K562 (cell line): ENCODE measurements at regions not wholly inside any gene's neighbourhood (a gene's known extent, or its start where the extent isn't known, plus 50 kb on each side); places are given as distances from the start of the nearest gene placed in this dataset.

Experiments
- TF ChIP-seq, protein P1 (sequence below): sonication (generic); formaldehyde crosslinking; IDR thresholded peaks from 2 replicates; pipeline ENCODE4 v1.8.0; 2022; ENCODE audit warnings: mild to moderate bottlenecking, missing genetic modification reagents, borderline replicate concordance
- TF ChIP-seq, protein P2 (sequence below): fragments of 250-450 bp; sonication (Bioruptor Pico); IDR thresholded peaks from 2 replicates; pipeline ENCODE4 v1.5.0; 2020; ENCODE audit warnings: mild to moderate bottlenecking
- TF ChIP-seq, protein P3 (sequence below): sonication (generic); formaldehyde crosslinking; IDR thresholded peaks from 2 replicates; pipeline ENCODE4 v1.8.1; 2023; ENCODE audit warnings: mild to moderate bottlenecking, missing genetic modification reagents
- TF ChIP-seq, protein P4 (sequence below), 3 experiments: IDR thresholded peaks in 2 of 3; conservative IDR thresholded peaks in 1 of 3; 2 replicates each; pipeline ENCODE4 v1.5.1; 2011 to 2012; ENCODE audit warnings: low read length in 3 of 3, mild to moderate bottlenecking in 3 of 3, control low read depth in 2 of 3, improper control_type of control experiment in 1 of 3, inconsistent platforms in 1 of 3, low read depth in 1 of 3, mixed read lengths in 1 of 3, moderate library complexity in 1 of 3; ENCODE audit not compliant: insufficient read depth in 2 of 3

DNA sequence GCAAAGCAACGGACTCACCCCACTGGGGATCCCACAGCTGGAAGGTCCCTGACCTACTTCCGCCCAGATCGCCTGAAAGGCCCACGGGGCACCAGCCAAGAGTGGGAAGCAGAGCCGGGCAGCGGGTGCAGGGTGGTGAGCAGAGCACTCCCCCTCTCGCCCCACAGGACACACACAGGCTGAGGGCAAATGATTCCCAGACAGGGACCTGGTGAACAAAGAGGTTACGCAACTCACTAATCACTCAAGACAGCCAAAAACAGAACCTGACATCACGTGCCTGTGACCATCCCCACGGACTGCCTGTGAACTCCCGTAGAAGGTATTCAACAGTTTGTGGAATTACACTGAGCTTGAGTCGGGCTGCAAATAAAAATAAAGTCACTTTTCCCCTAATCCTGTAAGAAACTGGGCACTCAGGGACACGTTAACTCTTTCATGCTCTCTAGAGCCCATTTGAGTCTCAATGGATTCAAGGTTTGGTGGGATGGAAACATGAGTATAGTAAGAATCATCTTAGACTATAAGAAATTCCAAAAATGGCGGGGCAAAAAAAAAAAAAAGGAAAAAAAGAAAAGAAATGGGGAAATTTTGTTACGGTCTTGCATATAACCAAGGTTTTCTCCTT is 396.1 kb downstream of the SOX9 start:
- TF ChIP-seq, protein P1, sequence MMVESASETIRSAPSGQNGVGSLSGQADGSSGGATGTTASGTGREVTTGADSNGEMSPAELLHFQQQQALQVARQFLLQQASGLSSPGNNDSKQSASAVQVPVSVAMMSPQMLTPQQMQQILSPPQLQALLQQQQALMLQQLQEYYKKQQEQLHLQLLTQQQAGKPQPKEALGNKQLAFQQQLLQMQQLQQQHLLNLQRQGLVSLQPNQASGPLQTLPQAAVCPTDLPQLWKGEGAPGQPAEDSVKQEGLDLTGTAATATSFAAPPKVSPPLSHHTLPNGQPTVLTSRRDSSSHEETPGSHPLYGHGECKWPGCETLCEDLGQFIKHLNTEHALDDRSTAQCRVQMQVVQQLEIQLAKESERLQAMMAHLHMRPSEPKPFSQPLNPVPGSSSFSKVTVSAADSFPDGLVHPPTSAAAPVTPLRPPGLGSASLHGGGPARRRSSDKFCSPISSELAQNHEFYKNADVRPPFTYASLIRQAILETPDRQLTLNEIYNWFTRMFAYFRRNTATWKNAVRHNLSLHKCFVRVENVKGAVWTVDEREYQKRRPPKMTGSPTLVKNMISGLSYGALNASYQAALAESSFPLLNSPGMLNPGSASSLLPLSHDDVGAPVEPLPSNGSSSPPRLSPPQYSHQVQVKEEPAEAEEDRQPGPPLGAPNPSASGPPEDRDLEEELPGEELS (CRISPR knock-in tag), result no peak
- TF ChIP-seq, protein P2, sequence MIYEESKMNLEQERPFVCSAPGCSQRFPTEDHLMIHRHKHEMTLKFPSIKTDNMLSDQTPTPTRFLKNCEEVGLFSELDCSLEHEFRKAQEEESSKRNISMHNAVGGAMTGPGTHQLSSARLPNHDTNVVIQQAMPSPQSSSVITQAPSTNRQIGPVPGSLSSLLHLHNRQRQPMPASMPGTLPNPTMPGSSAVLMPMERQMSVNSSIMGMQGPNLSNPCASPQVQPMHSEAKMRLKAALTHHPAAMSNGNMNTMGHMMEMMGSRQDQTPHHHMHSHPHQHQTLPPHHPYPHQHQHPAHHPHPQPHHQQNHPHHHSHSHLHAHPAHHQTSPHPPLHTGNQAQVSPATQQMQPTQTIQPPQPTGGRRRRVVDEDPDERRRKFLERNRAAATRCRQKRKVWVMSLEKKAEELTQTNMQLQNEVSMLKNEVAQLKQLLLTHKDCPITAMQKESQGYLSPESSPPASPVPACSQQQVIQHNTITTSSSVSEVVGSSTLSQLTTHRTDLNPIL (CRISPR knock-in tag), result no peak
- TF ChIP-seq, protein P3, sequence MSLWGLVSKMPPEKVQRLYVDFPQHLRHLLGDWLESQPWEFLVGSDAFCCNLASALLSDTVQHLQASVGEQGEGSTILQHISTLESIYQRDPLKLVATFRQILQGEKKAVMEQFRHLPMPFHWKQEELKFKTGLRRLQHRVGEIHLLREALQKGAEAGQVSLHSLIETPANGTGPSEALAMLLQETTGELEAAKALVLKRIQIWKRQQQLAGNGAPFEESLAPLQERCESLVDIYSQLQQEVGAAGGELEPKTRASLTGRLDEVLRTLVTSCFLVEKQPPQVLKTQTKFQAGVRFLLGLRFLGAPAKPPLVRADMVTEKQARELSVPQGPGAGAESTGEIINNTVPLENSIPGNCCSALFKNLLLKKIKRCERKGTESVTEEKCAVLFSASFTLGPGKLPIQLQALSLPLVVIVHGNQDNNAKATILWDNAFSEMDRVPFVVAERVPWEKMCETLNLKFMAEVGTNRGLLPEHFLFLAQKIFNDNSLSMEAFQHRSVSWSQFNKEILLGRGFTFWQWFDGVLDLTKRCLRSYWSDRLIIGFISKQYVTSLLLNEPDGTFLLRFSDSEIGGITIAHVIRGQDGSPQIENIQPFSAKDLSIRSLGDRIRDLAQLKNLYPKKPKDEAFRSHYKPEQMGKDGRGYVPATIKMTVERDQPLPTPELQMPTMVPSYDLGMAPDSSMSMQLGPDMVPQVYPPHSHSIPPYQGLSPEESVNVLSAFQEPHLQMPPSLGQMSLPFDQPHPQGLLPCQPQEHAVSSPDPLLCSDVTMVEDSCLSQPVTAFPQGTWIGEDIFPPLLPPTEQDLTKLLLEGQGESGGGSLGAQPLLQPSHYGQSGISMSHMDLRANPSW (CRISPR knock-in tag), result no peak
- TF ChIP-seq, protein P4, sequence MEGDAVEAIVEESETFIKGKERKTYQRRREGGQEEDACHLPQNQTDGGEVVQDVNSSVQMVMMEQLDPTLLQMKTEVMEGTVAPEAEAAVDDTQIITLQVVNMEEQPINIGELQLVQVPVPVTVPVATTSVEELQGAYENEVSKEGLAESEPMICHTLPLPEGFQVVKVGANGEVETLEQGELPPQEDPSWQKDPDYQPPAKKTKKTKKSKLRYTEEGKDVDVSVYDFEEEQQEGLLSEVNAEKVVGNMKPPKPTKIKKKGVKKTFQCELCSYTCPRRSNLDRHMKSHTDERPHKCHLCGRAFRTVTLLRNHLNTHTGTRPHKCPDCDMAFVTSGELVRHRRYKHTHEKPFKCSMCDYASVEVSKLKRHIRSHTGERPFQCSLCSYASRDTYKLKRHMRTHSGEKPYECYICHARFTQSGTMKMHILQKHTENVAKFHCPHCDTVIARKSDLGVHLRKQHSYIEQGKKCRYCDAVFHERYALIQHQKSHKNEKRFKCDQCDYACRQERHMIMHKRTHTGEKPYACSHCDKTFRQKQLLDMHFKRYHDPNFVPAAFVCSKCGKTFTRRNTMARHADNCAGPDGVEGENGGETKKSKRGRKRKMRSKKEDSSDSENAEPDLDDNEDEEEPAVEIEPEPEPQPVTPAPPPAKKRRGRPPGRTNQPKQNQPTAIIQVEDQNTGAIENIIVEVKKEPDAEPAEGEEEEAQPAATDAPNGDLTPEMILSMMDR (IDR thresholded peaks at IDR 0.05 in 2 of 3, conservative IDR thresholded peaks at IDR 0.05 in 1 of 3; ENCODE audit: insufficient read depth in 2 of 3, low read depth in 1 of 3, low read length in 3 of 3), result no peak
